ENCODE measurements at regions not wholly inside any gene's neighbourhood (a gene's known extent, or its start where the extent isn't known, plus 50 kb on each side); places are given as distances from the start of the nearest gene placed in this dataset.

- no peak for TF ChIP-seq CTCF (IDR thresholded peaks at IDR 0.05)
- TF ChIP-seq POLR2A (IDR thresholded peaks at IDR 0.05): no peak
- no peak for TF ChIP-seq EP300 (IDR thresholded peaks at IDR 0.05)
These were observed 1571.6 kb upstream of the ACO1 start for GRCh38 chr9:30812821-30813220.

Measured in ovary (tissue), 3 donors.